ENCODE measurements at regions not wholly inside any gene's neighbourhood (a gene's known extent, or its start where the extent isn't known, plus 50 kb on each side); places are given as distances from the start of the nearest gene placed in this dataset.

DNA sequence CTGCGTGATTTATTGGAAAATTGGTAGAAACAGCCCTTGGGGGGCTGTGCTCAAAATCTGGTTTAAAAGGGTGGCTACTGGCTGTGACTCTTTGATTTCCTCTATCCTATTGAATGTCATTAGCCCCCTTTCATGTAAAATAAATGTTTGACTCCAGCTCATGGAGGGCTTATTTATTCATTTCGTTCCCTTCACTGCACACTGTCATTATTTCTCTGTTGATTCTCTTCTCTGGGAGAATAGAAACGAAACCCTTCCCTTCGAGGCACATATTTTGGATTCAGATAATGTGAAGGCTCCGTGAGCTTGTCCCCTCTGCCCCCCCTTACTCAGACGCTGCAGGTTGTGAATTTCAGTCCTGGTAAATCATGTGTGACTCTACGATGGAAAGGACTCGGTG lies 203.9 kb upstream of the GPR26 start:
- peak; percentile 35 for DNase-seq

DNA sequence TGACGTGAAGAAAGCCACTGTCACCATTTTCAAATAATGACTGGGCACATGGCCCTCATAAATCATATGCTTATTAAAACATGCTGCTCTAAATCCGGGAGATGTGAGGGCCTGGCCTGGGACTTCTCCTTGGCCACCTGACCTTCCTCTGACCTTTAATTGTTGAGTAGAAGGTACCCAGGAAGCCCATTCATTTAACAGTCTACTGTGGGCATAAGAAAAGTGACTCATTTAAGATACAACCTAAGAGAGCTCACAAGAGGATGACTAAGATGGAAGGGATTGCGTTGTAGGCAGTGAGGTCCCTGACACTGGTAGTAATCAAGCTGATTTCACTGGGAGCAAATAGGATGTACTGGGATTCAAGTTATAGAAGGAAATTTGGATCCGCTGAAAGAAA lies 203.4 kb upstream of the GPR26 start:
- no peak for DNase-seq

DNA sequence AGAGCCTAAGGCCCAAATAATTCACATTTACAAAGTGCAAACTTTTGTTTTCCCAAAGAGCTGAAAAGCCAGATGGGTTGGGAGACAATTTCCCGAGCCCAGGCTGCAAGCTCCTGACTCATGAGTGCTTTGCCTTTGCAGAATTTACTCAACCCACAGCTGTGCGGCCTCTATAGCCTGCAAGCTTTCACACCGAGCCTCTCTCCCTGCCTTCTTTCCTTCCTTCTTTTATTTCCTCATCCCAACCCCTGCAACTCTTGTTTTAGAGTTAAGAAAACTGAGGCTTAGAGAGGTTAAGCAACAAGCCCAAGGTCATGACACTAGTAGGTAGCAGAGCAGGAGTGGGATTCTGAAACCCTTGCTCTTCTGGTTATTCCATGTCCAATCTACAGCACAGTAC lies 203.0 kb upstream of the GPR26 start:
- DNase-seq, result no peak

DNA sequence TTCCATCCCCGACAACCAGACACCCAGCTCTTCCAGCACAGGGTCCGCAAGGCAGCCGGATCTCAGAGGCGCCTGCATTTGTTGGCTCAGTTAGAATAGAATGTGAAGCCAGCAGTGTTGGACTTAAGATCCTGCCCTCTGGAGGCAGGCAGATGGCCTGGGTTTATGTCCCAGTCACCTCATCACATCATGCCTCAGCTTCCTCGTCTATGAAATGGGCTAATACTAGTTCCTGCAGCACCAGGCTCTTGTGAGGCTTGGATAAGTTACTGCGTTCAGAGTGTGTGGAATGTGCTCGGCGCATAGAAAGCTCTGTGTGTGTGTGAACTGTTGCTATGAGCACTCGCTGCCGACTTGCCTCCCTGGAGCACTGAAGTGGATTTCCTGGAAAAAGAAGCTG lies 202.5 kb upstream of the GPR26 start:
- no peak for DNase-seq

DNA sequence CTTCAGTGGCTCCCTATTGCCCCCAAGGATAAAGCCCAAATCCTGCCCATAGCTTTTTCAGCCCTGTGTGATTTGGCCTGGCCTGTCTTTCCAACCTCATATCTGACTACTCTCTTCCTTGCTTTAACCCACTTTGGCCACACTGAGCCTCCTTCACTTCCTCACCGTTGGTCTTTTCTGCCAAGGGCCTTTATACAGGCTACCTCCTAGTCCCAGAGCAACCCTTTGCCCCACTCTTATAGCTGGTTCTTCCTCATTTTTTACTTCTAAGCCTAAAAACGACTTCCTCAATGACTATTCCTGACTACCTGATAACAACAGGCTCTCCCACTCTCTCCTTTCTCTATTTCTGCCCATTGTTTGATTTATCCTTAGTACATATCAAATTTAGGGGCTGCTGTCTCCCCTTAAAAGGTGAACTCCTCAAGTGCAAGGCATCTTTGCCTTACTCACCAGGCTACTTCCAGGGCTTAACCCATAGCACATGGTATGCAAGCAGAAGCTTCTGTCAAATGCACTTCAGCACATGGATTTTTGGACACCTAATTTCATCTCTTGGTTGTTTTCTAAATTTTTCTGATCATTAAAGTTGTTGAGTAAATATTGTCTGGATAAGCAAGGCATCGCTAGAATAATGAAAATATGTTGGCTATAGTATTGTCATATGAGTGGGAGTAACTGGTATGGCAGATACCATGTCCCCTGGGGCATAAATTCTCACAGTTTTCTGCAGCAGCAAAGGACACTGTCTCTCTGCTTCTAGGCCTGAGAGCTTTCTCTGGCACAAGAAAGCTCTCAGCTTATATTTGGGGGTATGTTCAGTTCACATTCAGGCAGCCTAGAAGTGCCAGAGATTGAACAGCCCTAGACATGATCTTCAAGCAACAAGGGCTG lies 201.5 kb upstream of the GPR26 start:
- no peak for DNase-seq

DNA sequence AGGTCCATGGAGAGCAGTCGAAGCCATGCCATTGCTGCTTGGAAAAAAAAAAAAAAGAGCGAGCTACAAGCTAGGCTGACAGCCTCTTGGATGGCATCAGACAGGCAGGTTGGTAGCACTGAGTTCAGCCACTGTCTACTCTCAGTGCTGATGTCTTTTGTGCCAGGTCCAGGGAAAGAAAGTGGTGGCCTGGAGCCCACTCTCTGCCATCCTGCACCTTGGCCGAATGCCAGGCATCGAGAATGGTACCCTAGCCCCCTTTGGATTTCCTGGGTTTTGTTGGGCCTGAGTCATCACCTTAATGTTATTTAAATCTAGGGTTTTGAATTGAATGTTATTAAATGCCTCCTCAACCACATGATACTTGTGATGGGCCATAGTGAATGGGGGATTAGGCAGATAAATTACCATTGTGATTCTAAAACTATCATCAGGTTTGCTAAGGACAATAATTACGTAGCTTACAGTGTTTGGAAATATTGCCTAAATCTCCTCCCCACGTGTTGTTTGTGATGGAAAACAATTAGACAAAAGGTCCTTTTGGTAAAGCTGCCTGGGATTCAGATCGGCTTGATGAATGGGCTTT lies 195.7 kb upstream of the GPR26 start:
- peak; percentile 27 for DNase-seq

DNA sequence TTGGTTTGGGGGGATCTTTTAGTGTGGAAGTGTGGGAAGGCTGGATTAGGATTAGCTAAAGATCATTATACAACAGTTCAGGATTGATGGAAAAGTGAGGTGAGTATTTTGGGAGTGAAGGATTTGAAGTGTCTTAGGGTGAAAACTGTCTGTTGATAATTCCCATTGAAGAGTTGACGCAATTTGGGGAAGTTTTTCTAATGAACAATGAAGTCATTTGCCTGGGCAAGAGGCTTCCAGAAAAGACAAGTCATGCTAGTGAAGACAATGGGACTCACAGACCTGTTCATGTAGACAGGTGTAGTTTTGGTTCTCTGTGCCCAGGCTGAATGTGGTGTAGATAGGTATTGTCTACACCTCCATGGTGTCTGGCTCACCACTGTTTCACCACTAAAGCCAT lies 194.3 kb upstream of the GPR26 start:
- no peak for DNase-seq

DNA sequence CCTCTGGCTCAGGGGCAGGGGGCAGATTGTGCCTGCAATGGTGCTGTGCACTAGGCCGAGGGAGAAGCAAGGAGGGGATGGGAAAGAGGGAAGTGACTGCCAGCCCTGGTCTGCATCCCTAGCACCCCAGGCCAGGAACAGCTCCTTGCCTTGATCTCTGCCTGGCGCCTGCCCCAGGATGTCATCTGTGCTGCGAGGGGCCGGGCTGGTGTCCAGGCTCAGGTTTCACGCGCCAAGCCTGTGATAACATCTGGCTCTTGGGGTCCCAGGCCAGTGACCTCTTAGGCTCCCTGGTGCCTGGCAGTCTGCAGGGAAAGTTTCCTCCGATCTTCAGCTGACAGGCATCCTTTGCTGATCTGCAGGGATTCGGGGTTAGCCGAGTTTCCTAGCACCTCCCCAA lies 193.5 kb upstream of the GPR26 start:
- DNase-seq, result no peak

DNA sequence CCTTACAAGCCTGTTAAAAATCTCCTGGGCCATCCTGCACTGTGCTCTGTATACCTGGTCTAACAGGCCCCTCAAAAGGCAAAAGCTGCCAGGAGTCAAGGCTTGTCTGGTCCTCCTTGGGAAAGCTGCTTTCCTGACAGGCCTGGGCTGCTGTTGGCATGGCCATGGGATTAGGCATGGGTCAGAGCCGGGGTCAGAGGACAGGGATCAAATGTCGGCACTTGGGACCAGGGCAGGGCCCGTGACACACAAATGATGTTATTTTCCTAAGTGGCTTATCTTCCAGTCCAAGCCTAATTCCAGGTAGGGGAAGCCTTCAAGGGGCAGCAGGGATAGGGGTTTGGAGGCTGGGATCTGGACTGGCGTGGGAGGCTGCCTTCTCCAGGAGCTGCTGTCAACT lies 191.5 kb upstream of the GPR26 start:
- DNase-seq, result no peak

DNA sequence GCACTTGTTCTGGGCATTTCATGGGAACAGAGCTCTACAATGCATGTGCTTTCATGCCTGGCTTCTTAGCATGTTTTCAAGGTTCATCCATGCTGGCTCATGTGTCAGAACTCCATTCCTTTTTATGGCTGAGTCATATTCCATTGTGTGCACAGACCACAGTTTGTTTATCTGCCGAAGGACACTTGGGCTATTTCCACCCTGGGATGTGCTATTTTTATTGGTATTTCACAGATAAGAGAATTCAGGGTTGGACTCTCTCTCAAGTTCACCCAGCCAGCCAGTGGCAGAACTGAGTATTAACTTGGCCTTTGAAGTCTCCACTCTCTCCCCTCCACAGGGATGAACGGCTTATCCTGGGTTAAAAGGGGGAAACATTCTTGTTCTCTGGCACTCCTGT lies 190.7 kb upstream of the GPR26 start:
- no peak for DNase-seq

DNA sequence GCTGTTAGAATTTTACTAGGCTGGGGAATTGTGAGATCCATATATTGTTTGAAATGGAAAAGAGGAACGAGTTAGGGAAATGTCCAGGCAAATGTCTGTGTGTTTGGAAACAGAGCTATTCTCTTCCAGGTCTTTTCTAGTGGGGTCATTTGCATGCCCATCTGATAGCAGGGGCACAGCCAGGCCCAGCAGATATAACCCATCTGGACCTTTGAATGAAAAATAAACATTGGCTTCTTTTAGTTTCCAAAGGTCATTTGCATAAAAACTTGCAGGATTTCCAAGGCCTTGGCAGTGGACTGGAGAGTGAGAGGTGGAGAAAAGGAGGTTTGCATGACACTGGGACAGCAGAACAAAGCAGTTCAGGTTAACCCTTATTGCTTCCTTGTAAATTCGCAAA lies 188.0 kb upstream of the GPR26 start:
- no peak for DNase-seq

DNA sequence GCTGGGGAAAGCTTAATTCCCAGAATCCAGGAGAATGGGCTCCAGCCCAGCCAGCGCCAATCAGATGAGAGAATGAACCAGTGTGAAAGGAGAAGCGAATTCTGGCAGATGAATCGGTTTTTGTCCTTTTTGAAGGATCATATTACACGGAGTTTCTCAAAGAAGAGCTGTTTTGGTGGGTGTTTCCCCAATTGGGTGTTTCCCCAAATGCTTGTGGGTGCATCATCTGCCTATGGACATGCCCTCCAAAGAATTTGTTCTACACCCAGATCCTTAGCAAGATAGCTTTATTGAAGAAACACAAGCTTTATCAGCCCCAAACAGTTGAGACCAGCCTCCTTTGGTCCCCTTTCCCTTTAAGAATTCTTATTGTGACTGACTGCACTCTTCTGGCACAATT lies 186.5 kb upstream of the GPR26 start:
- DNase-seq, result no peak

DNA sequence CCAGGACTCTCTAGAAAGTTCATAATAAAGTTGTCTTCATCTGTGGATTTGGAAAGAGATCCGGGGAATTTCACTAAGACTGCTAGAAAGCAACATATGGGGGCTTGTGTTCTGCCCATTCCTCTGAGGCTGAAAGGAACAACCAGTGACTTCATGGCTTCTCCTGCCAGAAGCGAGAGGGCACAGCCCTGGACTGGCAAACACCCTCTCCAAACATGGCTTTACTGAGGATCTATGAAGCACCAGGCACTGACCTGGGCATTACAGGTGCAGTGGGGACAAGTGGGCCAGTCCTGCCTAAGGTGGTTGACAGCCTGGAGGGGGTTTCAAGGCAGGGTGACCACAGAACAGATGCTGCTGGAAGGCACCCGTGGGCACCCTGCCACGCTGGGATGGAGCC lies 185.8 kb upstream of the GPR26 start:
- no peak for DNase-seq

DNA sequence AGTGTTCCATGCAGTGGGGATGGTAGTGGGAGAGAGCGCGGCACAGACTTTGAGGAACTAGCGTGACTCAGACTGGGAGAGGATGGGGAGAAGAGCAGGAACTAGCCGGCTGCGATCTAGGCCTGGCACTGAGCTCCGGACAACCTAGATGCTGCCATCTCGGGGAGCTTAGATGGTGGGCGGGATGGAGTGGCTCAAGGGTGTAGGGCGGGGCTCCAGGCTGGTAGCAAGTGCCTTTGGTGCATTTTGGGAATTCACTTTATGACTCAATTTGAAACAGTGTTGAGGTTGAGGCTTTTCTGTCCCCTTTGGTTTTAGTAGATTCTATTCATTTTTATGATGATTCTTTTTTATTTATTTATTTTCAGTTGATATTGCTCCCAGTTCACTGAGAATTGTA lies 185.3 kb upstream of the GPR26 start:
- DNase-seq, result no peak

DNA sequence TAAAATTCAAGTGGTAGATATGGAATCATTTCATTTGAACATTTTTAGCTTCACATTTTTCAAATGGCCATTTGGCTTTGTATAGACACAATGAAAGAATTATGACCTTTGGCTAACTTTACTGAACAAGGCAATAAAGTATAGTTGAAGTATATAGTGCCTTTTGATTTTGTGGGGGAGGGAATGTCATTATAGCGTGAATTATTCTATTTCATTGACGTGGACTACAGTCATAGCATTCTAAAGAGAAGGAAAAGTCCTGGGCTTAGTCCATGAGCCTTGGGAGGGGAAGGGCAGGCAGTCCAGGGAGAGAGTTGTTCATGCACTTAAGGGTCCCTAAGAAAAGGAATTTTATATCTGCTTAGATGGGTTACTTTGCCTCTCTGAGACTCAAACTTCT lies 181.4 kb upstream of the GPR26 start:
- DNase-seq, result no peak

DNA sequence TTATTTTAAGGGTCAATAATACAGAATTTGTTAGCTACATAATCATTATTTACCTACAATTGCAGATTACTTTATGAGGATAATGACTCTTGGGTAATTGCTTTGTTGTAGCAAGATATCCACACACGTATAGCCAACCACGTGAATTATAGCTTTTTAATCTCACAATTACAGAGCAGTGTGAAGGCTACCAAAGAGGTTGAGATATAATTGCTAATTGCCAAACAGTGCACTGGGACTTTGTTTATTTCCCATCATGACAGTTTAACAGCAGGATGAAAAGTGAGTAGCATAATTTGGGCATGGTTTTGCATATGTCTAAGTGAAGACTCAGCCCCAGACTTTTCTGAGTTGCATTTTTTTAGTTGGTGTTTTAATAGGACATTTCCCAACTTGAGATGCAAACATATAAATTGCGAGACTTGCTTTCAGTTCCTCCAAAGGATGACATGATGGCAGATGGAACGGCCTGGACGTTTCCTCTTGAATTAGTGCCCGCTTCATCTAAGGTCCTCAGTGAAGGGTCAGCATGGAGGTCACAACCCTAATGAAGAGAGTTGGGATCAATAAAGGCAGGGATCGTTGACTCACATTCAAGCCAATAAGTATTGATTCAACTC lies 180.7 kb upstream of the GPR26 start:
- DNase-seq, result no peak

DNA sequence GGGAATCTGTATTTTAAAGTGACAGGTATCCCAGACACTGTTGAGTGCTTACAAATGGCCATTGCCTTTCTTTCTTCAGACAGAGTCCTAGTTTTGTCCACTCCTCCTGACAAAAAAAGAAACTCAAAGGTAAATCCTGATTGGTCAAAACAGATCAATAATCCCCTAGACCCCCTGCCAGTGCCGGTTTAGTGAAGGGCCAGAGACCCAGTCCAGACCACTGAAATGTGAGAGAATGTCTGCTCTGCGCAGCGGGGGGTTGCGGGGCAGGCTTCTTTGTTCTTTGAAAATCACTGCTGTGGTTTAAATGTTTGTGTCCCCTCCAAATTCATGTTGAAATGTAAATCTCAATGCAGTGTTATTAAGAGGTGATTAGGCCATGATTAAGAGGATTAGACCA lies 177.7 kb upstream of the GPR26 start:
- DNase-seq, result no peak

DNA sequence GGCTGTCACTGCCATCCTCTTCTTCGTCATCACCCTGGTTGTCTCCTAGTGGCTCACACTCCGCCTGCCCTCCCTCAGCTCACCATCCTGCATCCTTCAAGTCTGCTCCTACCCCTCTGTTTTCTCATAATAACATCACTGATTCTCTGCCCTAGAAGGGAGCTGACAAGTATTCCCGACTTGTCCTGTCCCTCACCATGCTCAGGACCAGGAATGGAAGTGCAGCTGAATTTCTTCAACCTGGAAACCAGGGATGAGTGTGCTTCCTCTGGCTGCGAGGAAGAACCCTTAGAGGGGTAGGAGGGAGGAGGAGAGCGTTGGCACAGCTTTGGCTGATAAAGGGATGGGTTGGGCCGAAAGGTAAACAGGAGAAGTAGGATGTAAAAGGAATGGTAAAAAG lies 174.8 kb upstream of the GPR26 start:
- DNase-seq, result no peak

DNA sequence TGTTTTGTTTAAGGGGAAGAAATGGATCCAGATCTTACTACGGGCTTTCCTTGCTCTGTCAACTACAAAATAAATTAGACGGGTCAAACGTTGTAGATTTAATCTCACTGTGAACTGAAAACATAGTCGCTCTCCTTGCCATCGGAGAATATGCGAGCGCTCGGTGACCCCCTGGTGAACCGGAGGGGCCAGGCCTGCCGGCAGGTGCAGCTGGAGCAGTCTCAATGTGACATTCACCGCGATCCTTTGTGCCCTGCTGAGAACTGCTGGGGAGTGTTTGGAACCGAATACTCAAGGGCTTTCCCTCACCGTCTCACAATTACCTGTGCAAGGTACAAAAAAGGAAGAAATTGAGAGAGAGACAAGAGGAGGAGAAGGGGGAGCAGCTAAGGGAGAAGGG lies 174.1 kb upstream of the GPR26 start:
- DNase-seq, result peak; percentile 66

DNA sequence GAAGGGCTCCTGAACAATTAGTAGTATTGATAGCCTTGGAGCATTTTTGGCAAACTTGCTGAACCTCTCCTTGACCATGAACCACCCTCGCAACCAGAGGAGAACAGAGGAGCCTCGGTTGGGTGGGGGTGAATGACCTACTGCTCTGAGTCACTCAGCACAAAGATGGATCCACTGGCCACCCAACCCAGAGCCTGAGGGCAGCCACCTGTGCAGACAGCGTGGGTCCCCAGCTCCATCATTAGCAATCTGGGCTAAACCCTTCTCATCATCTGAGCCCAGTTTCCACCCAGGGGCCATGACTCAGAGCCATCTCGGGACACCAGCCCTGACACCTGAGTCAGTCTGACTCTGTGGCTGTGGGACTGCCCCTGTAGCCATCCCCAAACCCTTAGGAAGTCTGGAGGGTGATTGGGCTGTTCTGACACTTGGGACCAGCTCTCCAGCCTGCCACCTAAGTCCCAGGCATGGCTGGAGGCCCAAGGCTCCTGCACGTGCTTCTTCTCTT lies 171.8 kb upstream of the GPR26 start:
- no peak for DNase-seq

DNA sequence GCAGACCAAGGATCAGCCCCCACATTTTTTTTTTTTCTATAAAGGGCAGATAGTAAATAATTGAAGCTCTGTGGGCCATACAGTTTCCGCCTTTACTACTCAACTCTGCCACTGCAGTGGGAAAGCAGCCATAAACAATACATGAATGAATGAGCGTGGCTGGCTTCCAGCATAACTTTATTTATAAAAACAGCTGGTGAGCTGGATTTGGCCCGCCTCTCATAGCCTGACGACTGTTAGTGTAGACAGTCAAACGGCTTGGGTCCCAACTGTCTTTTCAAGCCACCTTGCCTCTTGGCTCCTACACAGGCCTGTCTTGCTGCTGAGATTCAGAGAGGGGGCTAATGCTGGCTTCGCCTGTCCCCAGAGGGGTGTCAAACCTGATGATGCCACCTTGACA lies 169.8 kb upstream of the GPR26 start:
- DNase-seq, result peak; percentile 74

DNA sequence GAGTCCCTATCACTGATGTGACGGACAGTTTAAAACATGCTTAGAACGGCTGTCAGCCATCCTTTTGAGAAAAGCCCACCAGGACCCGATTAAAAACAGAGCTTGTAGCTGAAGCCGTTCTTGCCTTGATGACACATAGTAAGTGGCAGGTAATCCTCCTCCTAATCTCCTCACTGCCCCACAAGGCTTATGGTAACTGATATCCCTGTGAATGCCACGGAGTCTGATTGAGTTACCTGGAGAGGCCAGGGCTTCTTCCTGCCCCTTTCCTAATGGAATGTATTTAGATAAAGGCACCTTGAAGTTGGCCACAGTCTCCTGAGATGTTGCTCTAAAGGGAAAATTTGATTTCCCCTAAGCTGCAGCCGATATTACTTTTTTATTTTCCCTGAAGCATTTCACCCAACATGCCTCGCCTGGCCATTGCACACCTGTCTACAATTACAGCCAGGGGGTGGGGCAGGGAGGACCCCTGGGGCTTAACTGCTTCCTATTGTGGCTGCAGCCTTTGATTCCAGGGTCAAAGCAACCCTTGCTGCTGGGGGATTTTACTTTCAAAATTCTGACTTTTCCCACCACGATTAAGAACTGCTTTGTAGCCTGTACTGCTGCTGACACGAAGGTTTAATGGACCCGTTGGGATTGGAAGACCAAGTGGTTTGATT lies 169.0 kb upstream of the GPR26 start:
- peak; percentile 29 for DNase-seq

DNA sequence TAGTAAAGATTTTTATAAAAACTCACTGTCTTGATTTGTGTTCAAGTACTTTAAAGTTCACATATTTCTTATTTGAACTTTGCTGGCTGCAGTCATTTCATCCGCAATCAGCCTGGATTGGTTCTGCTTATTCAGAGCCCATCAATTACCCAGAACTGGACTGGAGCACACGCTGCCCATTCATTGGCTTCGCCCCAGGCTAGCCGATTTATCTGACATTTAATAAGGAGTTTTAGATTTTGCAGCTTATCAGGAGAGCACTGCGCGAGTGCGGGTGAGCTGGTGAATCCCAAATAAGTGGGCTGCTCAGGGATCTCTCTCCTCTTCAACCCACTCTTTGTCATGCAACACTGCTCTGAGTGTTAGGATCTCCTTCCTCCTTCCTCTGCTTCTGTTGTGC lies 166.0 kb upstream of the GPR26 start:
- no peak for DNase-seq

DNA sequence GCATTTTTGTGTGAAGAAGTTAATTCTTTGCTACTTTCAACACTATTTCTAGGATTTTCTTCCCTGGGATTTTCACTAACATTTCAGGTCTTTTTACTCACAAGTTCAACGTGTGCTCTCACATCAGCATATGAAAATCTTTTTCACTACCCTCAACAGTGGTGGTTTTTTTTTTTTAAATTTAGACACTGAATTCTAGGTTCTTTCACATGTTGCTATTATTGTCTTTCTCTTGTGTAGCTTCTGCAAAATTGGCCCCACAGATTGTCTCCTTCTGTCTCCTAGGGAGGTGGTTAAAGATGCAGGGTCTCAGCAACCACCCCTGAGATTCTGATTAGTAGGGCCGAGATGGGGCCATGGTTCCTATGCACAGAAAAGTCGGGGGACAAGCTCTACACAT lies 165.0 kb upstream of the GPR26 start:
- DNase-seq, result no peak

Data from NCI-H1092 treated with DMSO at 0.1 percent for 48 hours (cell line).